H9 (cell line): ENCODE measurements at regions not wholly inside any gene's neighbourhood (a gene's known extent, or its start where the extent isn't known, plus 50 kb on each side); places are given as distances from the start of the nearest gene placed in this dataset.

Experiments used
- DNase-seq: peaks from one replicate; pipeline ENCODE4 v3.0.0-alpha.2; 2017
- H2AFZ ChIP-seq: one replicate; pipeline ENCODE4 v1.6.1; 2013; ENCODE audit warnings: mild to moderate bottlenecking, low read length, control low read depth, moderate library complexity
- H2AK5ac ChIP-seq: 2 replicates; pipeline ENCODE4 v1.6.1; 2013; ENCODE audit warnings: low read length, control low read depth, mixed read lengths; ENCODE audit not compliant: insufficient read length
- H2BK120ac ChIP-seq: one replicate; pipeline ENCODE4 v1.6.1; 2013; ENCODE audit warnings: low read depth, mild to moderate bottlenecking, low read length, control low read depth, inconsistent platforms; ENCODE audit not compliant: poor library complexity, severe bottlenecking
- H2BK12ac ChIP-seq: 2 replicates; pipeline ENCODE4 v1.6.1; 2013; ENCODE audit warnings: low read length, control low read depth, mixed read lengths, low read depth; ENCODE audit not compliant: insufficient read length
- H2BK15ac ChIP-seq: 2 replicates; pipeline ENCODE4 v1.6.1; 2013; ENCODE audit warnings: low read depth, low read length, control low read depth
- H2BK20ac ChIP-seq: one replicate; pipeline ENCODE4 v1.6.1; 2013; ENCODE audit warnings: low read depth, mild to moderate bottlenecking, low read length, control low read depth, inconsistent platforms; ENCODE audit not compliant: poor library complexity, severe bottlenecking
- H2BK5ac ChIP-seq: 2 replicates; pipeline ENCODE4 v1.6.1; 2013; ENCODE audit warnings: low read length, control low read depth, mixed read lengths; ENCODE audit not compliant: insufficient read length
- H3K14ac ChIP-seq: 2 replicates; pipeline ENCODE4 v1.6.1; 2013; ENCODE audit warnings: low read length, control low read depth; ENCODE audit not compliant: insufficient read depth
- H3K18ac ChIP-seq: 2 replicates; pipeline ENCODE4 v1.6.1; 2013; ENCODE audit warnings: low read depth, mild to moderate bottlenecking, mixed read lengths, low read length, control low read depth; ENCODE audit not compliant: insufficient read length
- H3K23ac ChIP-seq: 2 replicates; pipeline ENCODE4 v1.6.1; 2013; ENCODE audit warnings: low read length, control low read depth, mixed read lengths, low read depth; ENCODE audit not compliant: insufficient read length
- H3K23me2 ChIP-seq: 2 replicates; pipeline ENCODE4 v1.6.1; 2013; ENCODE audit warnings: low read depth, mild to moderate bottlenecking, mixed read lengths, low read length, control low read depth; ENCODE audit not compliant: insufficient read length, poor library complexity, severe bottlenecking
- H3K27ac ChIP-seq: 2 replicates; pipeline ENCODE4 v1.5.1; 2013; ENCODE audit warnings: low read length, control low read depth, mixed read lengths, low read depth; ENCODE audit not compliant: insufficient read length
- H3K27me3 ChIP-seq: 2 replicates; pipeline ENCODE4 v1.6.1; 2013; ENCODE audit warnings: low read length, control low read depth, inconsistent platforms; ENCODE audit not compliant: insufficient read depth
- H3K4ac ChIP-seq: 2 replicates; pipeline ENCODE4 v1.6.1; 2013; ENCODE audit warnings: low read depth, mild to moderate bottlenecking, control low read depth, inconsistent platforms, low read length, moderate library complexity
- H3K4me1 ChIP-seq: 2 replicates; pipeline ENCODE4 v1.6.1; 2013; ENCODE audit warnings: low read length, control low read depth, inconsistent platforms; ENCODE audit not compliant: insufficient read depth
- H3K4me2 ChIP-seq: 2 replicates; pipeline ENCODE4 v1.6.1; 2013; ENCODE audit warnings: low read length, control low read depth, mixed read lengths; ENCODE audit not compliant: insufficient read length, insufficient read depth
- H3K56ac ChIP-seq: 2 replicates; pipeline ENCODE4 v1.6.1; 2013; ENCODE audit warnings: low read depth, mild to moderate bottlenecking, mixed read lengths, low read length, control low read depth; ENCODE audit not compliant: insufficient read length
- H3K79me1 ChIP-seq: 2 replicates; pipeline ENCODE4 v1.6.1; 2013; ENCODE audit warnings: low read depth, mild to moderate bottlenecking, moderate library complexity, low read length, control low read depth, inconsistent platforms; ENCODE audit not compliant: insufficient read depth, poor library complexity, severe bottlenecking
- H3K79me2 ChIP-seq: 2 replicates; pipeline ENCODE4 v1.6.1; 2013; ENCODE audit warnings: low read length, control low read depth, inconsistent platforms; ENCODE audit not compliant: insufficient read depth
- H3K9ac ChIP-seq: 2 replicates; pipeline ENCODE4 v1.6.1; 2013; ENCODE audit warnings: low read length, control low read depth, mixed read lengths; ENCODE audit not compliant: insufficient read length; ENCODE audit errors: extremely low read depth
- H3K9me3 ChIP-seq: one replicate; pipeline ENCODE4 v1.6.1; 2013; ENCODE audit warnings: low read depth, low read length, inconsistent platforms; ENCODE audit not compliant: control insufficient read depth
- H3T11ph ChIP-seq: one replicate; pipeline ENCODE4 v1.6.1; 2013; ENCODE audit warnings: mild to moderate bottlenecking, low read length, control low read depth, inconsistent platforms
- H4K20me1 ChIP-seq: one replicate; pipeline ENCODE4 v1.6.1; 2013; ENCODE audit not compliant: control insufficient read depth, insufficient read length, insufficient read depth
- H4K5ac ChIP-seq: 2 replicates; pipeline ENCODE4 v1.6.1; 2013; ENCODE audit warnings: low read depth, mild to moderate bottlenecking, mixed read lengths, low read length, control low read depth; ENCODE audit not compliant: insufficient read length
- H4K8ac ChIP-seq: replicated peaks from 2 replicates; pipeline ENCODE4 v1.6.1; 2013; ENCODE audit warnings: low read length, control low read depth, mixed read lengths, low read depth; ENCODE audit not compliant: insufficient read length
- H4K91ac ChIP-seq: 2 replicates; pipeline ENCODE4 v1.6.1; 2013; ENCODE audit warnings: low read depth, mild to moderate bottlenecking, moderate library complexity, mixed read lengths, low read length, control low read depth; ENCODE audit not compliant: insufficient read length
- H3K27ac Mint-ChIP-seq, 3 experiments: 2 replicates in 2 of 3; 3 replicates in 1 of 3; pipeline ENCODE4 v1.8.0; 2020 to 2021; ENCODE audit warnings: mixed read lengths in 3 of 3, mild to moderate bottlenecking in 1 of 3, moderate library complexity in 1 of 3
- H3K27me3 Mint-ChIP-seq: 2 replicates; pipeline ENCODE4 v1.8.0; 2021; ENCODE audit warnings: low read depth, mild to moderate bottlenecking, moderate library complexity, mixed read lengths
- H3K36me3 Mint-ChIP-seq, 3 experiments: 2 replicates in 2 of 3; 3 replicates in 1 of 3; pipeline ENCODE4 v1.8.0; 2020 to 2021; ENCODE audit warnings: low read depth in 3 of 3, mixed read lengths in 3 of 3; ENCODE audit not compliant: insufficient read depth in 1 of 3
- H3K4me1 Mint-ChIP-seq, 2 experiments: 2 replicates each; pipeline ENCODE4 v1.8.0; 2020; ENCODE audit warnings: mixed read lengths in 2 of 2
- H3K4me3 Mint-ChIP-seq, 2 experiments: 2 replicates in 1 of 2; 3 replicates in 1 of 2; pipeline ENCODE4 v1.8.0; 2020 to 2021; ENCODE audit warnings: mild to moderate bottlenecking in 2 of 2, mixed read lengths in 2 of 2, moderate library complexity in 1 of 2
- H3K9me3 Mint-ChIP-seq, 2 experiments: 2 replicates in 1 of 2; 3 replicates in 1 of 2; pipeline ENCODE4 v1.8.0; 2020; ENCODE audit warnings: mild to moderate bottlenecking in 2 of 2, mixed read lengths in 2 of 2, moderate library complexity in 1 of 2
- CTCF ChIP-seq: fragments of 200-600 bp; sonication (generic); conservative IDR thresholded peaks from 3 replicates; pipeline ENCODE4 v1.8.0; 2021; ENCODE audit warnings: antibody characterized with exemption, mild to moderate bottlenecking
- WGBS: extraction: QIAGEN DNeasy Blood & Tissue Kit; methylation state at CpG from one replicate; pipeline ENCODE4 v1.1.7; 2013; ENCODE audit warnings: missing lambda C conversion rate, low lambda C conversion rate, mixed read lengths; ENCODE audit not compliant: insufficient read length; ENCODE audit errors: extremely low coverage; 5-methylcytosine and 5-hydroxymethylcytosine counted together

- no peak overlapping the region for H3K56ac ChIP-seq
- no peaks in the 10 kb centered on the region; a peak in 1 of 7 replicates for H3K36me3 Mint-ChIP-seq
- no peak overlapping the region for H4K91ac ChIP-seq
- no peak overlapping the region for H3K27ac Mint-ChIP-seq
- H2BK120ac ChIP-seq: no peak overlapping the region
- no peak for TF ChIP-seq CTCF
- no peak overlapping the region for H3K27ac ChIP-seq
- H3K9me3 ChIP-seq: no peaks in the 10 kb centered on the region
- no peak overlapping the region for H2AFZ ChIP-seq
- H3K4me1 ChIP-seq: no peaks in the 10 kb centered on the region
- DNase-seq: no peak
- H3T11ph ChIP-seq: no peak overlapping the region
- no peak overlapping the region for H3K9ac ChIP-seq
- H3K4ac ChIP-seq: no peak overlapping the region
- no peak overlapping the region for H2BK12ac ChIP-seq
- H3K4me2 ChIP-seq: no peak overlapping the region
- no peaks in the 10 kb centered on the region for H3K23me2 ChIP-seq
- H2BK20ac ChIP-seq: no peak overlapping the region
- no peak overlapping the region for H3K23ac ChIP-seq
- no peak overlapping the region for H2BK5ac ChIP-seq
- H2AK5ac ChIP-seq: no peak overlapping the region
- no peak overlapping the region for H4K8ac ChIP-seq
- H3K27me3 ChIP-seq: no peaks in the 10 kb centered on the region
- H3K4me1 Mint-ChIP-seq: no peaks in the 10 kb centered on the region
- no peak overlapping the region for H3K14ac ChIP-seq
- no peaks in the 10 kb centered on the region for H3K79me2 ChIP-seq
- H3K18ac ChIP-seq: no peak overlapping the region
- H2BK15ac ChIP-seq: no peak overlapping the region
- H3K79me1 ChIP-seq: no peaks in the 10 kb centered on the region
- H3K4me3 Mint-ChIP-seq: no peak overlapping the region
- peaks cover 0 to 5% of the 10 kb centered on the region in 2 experiments; a peak in 3 of 5 replicates for H3K9me3 Mint-ChIP-seq
- no peak overlapping the region for H4K5ac ChIP-seq
- no peaks in the 10 kb centered on the region for H3K27me3 Mint-ChIP-seq
- no CpG with 5 or more reads among the region's 2 CpGs for WGBS
- H4K20me1 ChIP-seq: no peaks in the 10 kb centered on the region
These were observed 568.3 kb downstream of the KIF20B start for GRCh38 chr10:90269699-90270098.
